AG10803 (cell line): ENCODE measurements at regions not wholly inside any gene's neighbourhood (a gene's known extent, or its start where the extent isn't known, plus 50 kb on each side); places are given as distances from the start of the nearest gene placed in this dataset.

Experiments used
- DNase-seq: peaks from one replicate; pipeline ENCODE4 v3.0.0; 2010; ENCODE audit warnings: low read depth
- H3K4me3 ChIP-seq: 2 replicates; pipeline ENCODE4 v1.5.1; 2011; ENCODE audit warnings: mild to moderate bottlenecking, low read length, control low read depth
- TF ChIP-seq, protein P1 (sequence below): conservative IDR thresholded peaks from 2 replicates; pipeline ENCODE4 v1.5.1; 2011; ENCODE audit warnings: mild to moderate bottlenecking, low read length, control low read depth, inconsistent platforms

DNA sequence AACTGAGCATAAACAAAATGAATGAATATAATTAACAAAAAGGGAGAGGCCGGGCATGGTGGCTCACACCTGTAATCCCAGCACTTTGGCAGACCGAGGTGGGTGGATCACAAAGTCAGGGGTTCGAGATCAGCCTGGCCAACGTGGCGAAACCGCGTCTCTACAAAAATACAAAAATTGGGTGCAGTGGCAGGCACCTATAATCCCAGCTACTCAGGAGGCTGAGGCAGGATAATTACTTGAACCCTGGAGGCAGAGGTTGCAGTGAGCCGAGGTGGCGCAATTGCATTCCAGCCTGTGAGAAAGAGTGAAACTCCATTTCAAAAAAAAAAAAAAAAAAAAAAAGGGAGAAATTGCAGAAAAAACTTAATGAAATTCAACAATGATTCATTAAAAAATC is 839.3 kb upstream of the CTNND2 start:
- H3K4me3 ChIP-seq = no peak overlapping the region
- no peak for DNase-seq
- TF ChIP-seq, protein P1, sequence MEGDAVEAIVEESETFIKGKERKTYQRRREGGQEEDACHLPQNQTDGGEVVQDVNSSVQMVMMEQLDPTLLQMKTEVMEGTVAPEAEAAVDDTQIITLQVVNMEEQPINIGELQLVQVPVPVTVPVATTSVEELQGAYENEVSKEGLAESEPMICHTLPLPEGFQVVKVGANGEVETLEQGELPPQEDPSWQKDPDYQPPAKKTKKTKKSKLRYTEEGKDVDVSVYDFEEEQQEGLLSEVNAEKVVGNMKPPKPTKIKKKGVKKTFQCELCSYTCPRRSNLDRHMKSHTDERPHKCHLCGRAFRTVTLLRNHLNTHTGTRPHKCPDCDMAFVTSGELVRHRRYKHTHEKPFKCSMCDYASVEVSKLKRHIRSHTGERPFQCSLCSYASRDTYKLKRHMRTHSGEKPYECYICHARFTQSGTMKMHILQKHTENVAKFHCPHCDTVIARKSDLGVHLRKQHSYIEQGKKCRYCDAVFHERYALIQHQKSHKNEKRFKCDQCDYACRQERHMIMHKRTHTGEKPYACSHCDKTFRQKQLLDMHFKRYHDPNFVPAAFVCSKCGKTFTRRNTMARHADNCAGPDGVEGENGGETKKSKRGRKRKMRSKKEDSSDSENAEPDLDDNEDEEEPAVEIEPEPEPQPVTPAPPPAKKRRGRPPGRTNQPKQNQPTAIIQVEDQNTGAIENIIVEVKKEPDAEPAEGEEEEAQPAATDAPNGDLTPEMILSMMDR = no peak

DNA sequence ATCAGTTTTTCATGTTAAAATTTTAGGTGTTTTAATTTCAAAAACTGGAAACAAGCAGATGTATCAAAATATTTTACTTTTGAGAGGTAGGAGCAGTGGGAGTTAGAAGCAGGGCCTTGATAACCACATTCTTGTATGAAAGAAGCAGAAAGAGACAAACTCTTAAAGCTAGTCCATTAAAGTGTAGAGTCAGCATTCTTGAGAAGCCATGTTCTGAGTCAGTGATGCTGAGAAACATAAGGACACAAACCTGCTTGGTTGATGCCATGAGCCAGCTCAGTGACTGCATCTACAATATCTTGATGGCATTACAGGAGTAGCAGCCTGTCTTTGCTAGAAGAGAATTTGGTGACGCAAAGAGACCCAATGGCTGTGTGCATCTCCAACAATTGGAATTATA is 826.1 kb upstream of the CTNND2 start:
- H3K4me3 ChIP-seq = no peak overlapping the region
- TF ChIP-seq, protein P1 = no peak
- DNase-seq = no peak

GRCh38 chr5:12716664-12717063 is 812.4 kb upstream of the CTNND2 start:
- no peak for DNase-seq
- TF ChIP-seq, protein P1 = no peak

DNA sequence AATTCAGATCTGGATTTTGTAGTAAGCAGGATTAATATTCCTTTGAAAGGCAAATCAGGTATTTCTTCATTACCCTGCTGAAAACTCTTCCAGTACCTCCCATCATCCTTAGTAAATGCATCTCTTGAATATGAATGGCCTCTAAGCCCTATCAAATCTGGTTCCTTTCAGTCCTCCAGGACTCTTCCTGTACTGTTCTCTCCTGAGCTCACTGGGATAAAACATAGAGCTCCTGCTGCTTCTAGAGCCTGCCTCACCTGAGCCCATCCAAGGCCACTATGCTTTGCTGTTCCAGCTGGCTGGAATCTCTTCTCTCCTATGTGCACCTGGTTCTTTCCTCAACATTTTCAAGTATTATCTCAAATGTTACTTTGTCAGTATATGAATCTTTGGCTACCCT is 803.3 kb upstream of the CTNND2 start:
- TF ChIP-seq, protein P1 = no peak
- no peak for DNase-seq
- no peak overlapping the region for H3K4me3 ChIP-seq

More at GRCh38 chr5:12716664-12717063, 812.4 kb upstream of the CTNND2 start:
- H3K4me3 ChIP-seq = no peak overlapping the region

GRCh38 chr5:12704955-12705354 is 800.7 kb upstream of the CTNND2 start:
- no peak for DNase-seq
- H3K4me3 ChIP-seq = no peak overlapping the region
- TF ChIP-seq, protein P1 = no peak

DNA sequence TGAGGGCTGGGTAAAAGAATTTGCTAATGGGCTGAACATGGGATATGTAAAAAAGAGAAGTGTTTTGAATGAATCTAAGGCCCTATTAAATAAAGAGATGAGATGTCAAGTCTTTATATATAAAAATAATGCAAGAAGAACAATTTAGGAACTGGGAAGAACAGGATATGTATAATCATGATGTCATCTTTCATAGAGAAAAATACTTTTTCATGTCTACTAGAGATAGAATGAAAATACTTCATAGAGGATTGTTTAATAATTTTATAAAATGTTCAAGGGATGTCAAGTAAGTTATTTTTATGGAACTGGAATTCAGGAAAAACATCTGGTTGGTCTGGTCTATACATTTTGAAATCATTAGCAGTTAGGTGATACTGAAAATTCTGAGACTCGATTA is 799.0 kb upstream of the CTNND2 start:
- TF ChIP-seq, protein P1 = no peak
- DNase-seq = no peak
- no peak overlapping the region for H3K4me3 ChIP-seq

- DNase-seq = no peak
- H3K4me3 ChIP-seq = no peak overlapping the region
- TF ChIP-seq, protein P1 = no peak
Observed at GRCh38 chr5:12695651-12696050, 791.4 kb upstream of the CTNND2 start.
